BLaER1 (cell line): ENCODE measurements at regions not wholly inside any gene's neighbourhood (a gene's known extent, or its start where the extent isn't known, plus 50 kb on each side); places are given as distances from the start of the nearest gene placed in this dataset.

Source experiments
- H3K27ac ChIP-seq: shearing (Covaris generic); formaldehyde crosslinking; 2 replicates; pipeline ENCODE4 v1.8.1; 2022
- H3K27me3 ChIP-seq: shearing (Covaris generic); formaldehyde crosslinking; 2 replicates; pipeline ENCODE4 v1.8.1; 2022
- H3K36me3 ChIP-seq: shearing (Covaris generic); formaldehyde crosslinking; 2 replicates; pipeline ENCODE4 v1.8.1; 2022
- H3K4me1 ChIP-seq: shearing (Covaris generic); formaldehyde crosslinking; 2 replicates; pipeline ENCODE4 v1.8.1; 2022
- H3K4me2 ChIP-seq: shearing (Covaris generic); formaldehyde crosslinking; 2 replicates; pipeline ENCODE4 v1.8.1; 2022
- H3K4me3 ChIP-seq: shearing (Covaris generic); formaldehyde crosslinking; 2 replicates; pipeline ENCODE4 v1.8.1; 2022
- H3K9ac ChIP-seq: shearing (Covaris generic); formaldehyde crosslinking; 2 replicates; pipeline ENCODE4 v1.8.1; 2022
- H3K9me3 ChIP-seq: shearing (Covaris generic); formaldehyde crosslinking; 2 replicates; pipeline ENCODE4 v1.8.1; 2022
- H4K20me1 ChIP-seq: shearing (Covaris generic); formaldehyde crosslinking; 2 replicates; pipeline ENCODE4 v1.8.1; 2022
- Cebpa-rat ChIP-seq: shearing (Covaris generic); IDR thresholded peaks from 2 replicates; pipeline ENCODE4 v1.8.1; 2022

GRCh38 chr3:81249540-81250029, 511.9 kb downstream of the GBE1 start:
- TF ChIP-seq Cebpa-rat: no peak
- Histone ChIP-seq H3K36me3 (no peaks in the 10 kb centered on the region), H3K27me3 (no peaks in the 10 kb centered on the region), H3K4me3 (no peak overlapping the region), H4K20me1 (no peaks in the 10 kb centered on the region), H3K4me1 (no peaks in the 10 kb centered on the region), H3K27ac (no peak overlapping the region), H3K4me2 (no peak overlapping the region), H3K9me3 (no peaks in the 10 kb centered on the region), H3K9ac (no peak overlapping the region)

GRCh38 chr3:81245501-81245900, 515.9 kb downstream of the GBE1 start:
- Histone ChIP-seq H4K20me1 (no peaks in the 10 kb centered on the region), H3K4me2 (no peak overlapping the region), H3K4me1 (no peaks in the 10 kb centered on the region), H3K27ac (no peak overlapping the region), H3K27me3 (no peaks in the 10 kb centered on the region), H3K4me3 (no peak overlapping the region), H3K9ac (no peak overlapping the region), H3K36me3 (no peaks in the 10 kb centered on the region), H3K9me3 (no peaks in the 10 kb centered on the region)
- TF ChIP-seq Cebpa-rat: no peak

- TF ChIP-seq Cebpa-rat: no peak
- Histone ChIP-seq H3K27ac (no peak overlapping the region), H3K36me3 (no peaks in the 10 kb centered on the region), H3K27me3 (no peaks in the 10 kb centered on the region), H4K20me1 (no peaks in the 10 kb centered on the region), H3K4me2 (no peak overlapping the region), H3K4me3 (no peak overlapping the region), H3K9me3 (no peaks in the 10 kb centered on the region), H3K4me1 (no peaks in the 10 kb centered on the region), H3K9ac (no peak overlapping the region)
Observed at GRCh38 chr3:81245043-81245442, 516.4 kb downstream of the GBE1 start.

- H3K9ac ChIP-seq: no peak overlapping the region
- H3K4me3 ChIP-seq: no peak overlapping the region
- no peaks in the 10 kb centered on the region for H3K9me3 ChIP-seq
- H3K4me1 ChIP-seq: no peaks in the 10 kb centered on the region
- no peaks in the 10 kb centered on the region for H4K20me1 ChIP-seq
- H3K27ac ChIP-seq: no peak overlapping the region
- TF ChIP-seq Cebpa-rat: no peak
- no peaks in the 10 kb centered on the region for H3K36me3 ChIP-seq
- no peaks in the 10 kb centered on the region for H3K27me3 ChIP-seq
- H3K4me2 ChIP-seq: no peak overlapping the region
Observed at GRCh38 chr3:81244231-81244630, 517.2 kb downstream of the GBE1 start.

GRCh38 chr3:81242871-81243270, 518.6 kb downstream of the GBE1 start:
- no peak overlapping the region for H3K4me2 ChIP-seq

GRCh38 chr3:81237181-81237580, 524.3 kb downstream of the GBE1 start:
- Histone ChIP-seq H3K9ac (no peak overlapping the region), H3K9me3 (no peaks in the 10 kb centered on the region), H3K4me3 (no peak overlapping the region), H3K27me3 (no peaks in the 10 kb centered on the region), H3K36me3 (no peaks in the 10 kb centered on the region), H4K20me1 (no peaks in the 10 kb centered on the region), H3K27ac (no peak overlapping the region), H3K4me1 (no peaks in the 10 kb centered on the region), H3K4me2 (no peak overlapping the region)
- TF ChIP-seq Cebpa-rat: no peak

More at GRCh38 chr3:81242871-81243270, 518.6 kb downstream of the GBE1 start:
- Histone ChIP-seq H3K9ac (no peak overlapping the region), H3K9me3 (no peaks in the 10 kb centered on the region), H3K27ac (no peak overlapping the region), H3K4me3 (no peak overlapping the region), H3K27me3 (no peaks in the 10 kb centered on the region), H3K36me3 (no peaks in the 10 kb centered on the region), H4K20me1 (no peaks in the 10 kb centered on the region), H3K4me1 (no peaks in the 10 kb centered on the region)
- TF ChIP-seq Cebpa-rat: no peak

- H3K4me1 ChIP-seq: no peaks in the 10 kb centered on the region
- no peak overlapping the region for H3K9ac ChIP-seq
- no peak overlapping the region for H3K27ac ChIP-seq
- H3K27me3 ChIP-seq: no peaks in the 10 kb centered on the region
- no peak overlapping the region for H3K4me3 ChIP-seq
- no peak for TF ChIP-seq Cebpa-rat
- H3K9me3 ChIP-seq: no peaks in the 10 kb centered on the region
- no peak overlapping the region for H3K4me2 ChIP-seq
- H3K36me3 ChIP-seq: no peaks in the 10 kb centered on the region
- H4K20me1 ChIP-seq: no peaks in the 10 kb centered on the region
Observed at GRCh38 chr3:81218023-81218422, 543.4 kb downstream of the GBE1 start.

GRCh38 chr3:81217101-81217500, 544.3 kb downstream of the GBE1 start:
- Histone ChIP-seq H3K27me3 (no peaks in the 10 kb centered on the region), H4K20me1 (no peaks in the 10 kb centered on the region), H3K9ac (no peak overlapping the region), H3K9me3 (no peaks in the 10 kb centered on the region), H3K4me2 (no peak overlapping the region), H3K4me3 (no peak overlapping the region), H3K27ac (no peak overlapping the region), H3K36me3 (no peaks in the 10 kb centered on the region), H3K4me1 (no peaks in the 10 kb centered on the region)
- no peak for TF ChIP-seq Cebpa-rat

- TF ChIP-seq Cebpa-rat: no peak
- Histone ChIP-seq H4K20me1 (no peaks in the 10 kb centered on the region), H3K9ac (no peak overlapping the region), H3K27me3 (no peaks in the 10 kb centered on the region), H3K27ac (no peak overlapping the region), H3K9me3 (no peaks in the 10 kb centered on the region), H3K4me1 (no peaks in the 10 kb centered on the region), H3K4me3 (no peak overlapping the region), H3K36me3 (no peaks in the 10 kb centered on the region), H3K4me2 (no peak overlapping the region)
Observed at GRCh38 chr3:81216192-81216591, 545.3 kb downstream of the GBE1 start.

GRCh38 chr3:81214631-81215030, 546.8 kb downstream of the GBE1 start:
- H3K9me3 ChIP-seq: no peaks in the 10 kb centered on the region
- H3K27ac ChIP-seq: no peak overlapping the region
- no peaks in the 10 kb centered on the region for H4K20me1 ChIP-seq
- TF ChIP-seq Cebpa-rat: no peak
- H3K27me3 ChIP-seq: no peaks in the 10 kb centered on the region
- H3K9ac ChIP-seq: no peak overlapping the region
- H3K36me3 ChIP-seq: no peaks in the 10 kb centered on the region
- no peaks in the 10 kb centered on the region for H3K4me1 ChIP-seq
- no peak overlapping the region for H3K4me2 ChIP-seq
- H3K4me3 ChIP-seq: no peak overlapping the region

GRCh38 chr3:81199587-81199986, 561.9 kb downstream of the GBE1 start:
- H3K4me2 ChIP-seq: no peak overlapping the region
- H3K27me3 ChIP-seq: no peaks in the 10 kb centered on the region
- H3K9me3 ChIP-seq: no peaks in the 10 kb centered on the region
- no peak overlapping the region for H3K27ac ChIP-seq
- no peaks in the 10 kb centered on the region for H3K36me3 ChIP-seq
- no peaks in the 10 kb centered on the region for H4K20me1 ChIP-seq
- TF ChIP-seq Cebpa-rat: no peak
- H3K9ac ChIP-seq: no peak overlapping the region
- no peaks in the 10 kb centered on the region for H3K4me1 ChIP-seq
- no peak overlapping the region for H3K4me3 ChIP-seq
